ENCODE measurements at regions not wholly inside any gene's neighbourhood (a gene's known extent, or its start where the extent isn't known, plus 50 kb on each side); places are given as distances from the start of the nearest gene placed in this dataset.

GRCh38 chr5:26390608-26391007 lies 647.8 kb downstream of the CDH9 start:
- TF ChIP-seq ETV5 (CRISPR knock-in tag; IDR thresholded peaks at IDR 0.05; ENCODE audit: borderline replicate concordance) (no peak), NR2C2 (CRISPR knock-in tag; IDR thresholded peaks at IDR 0.05; ENCODE audit: borderline replicate concordance) (no peak), CHD4 (IDR thresholded peaks at IDR 0.05; ENCODE audit: borderline replicate concordance, low read length) (no peak), ZNF646 (CRISPR knock-in tag; IDR thresholded peaks at IDR 0.05) (no peak), ZNF780A (CRISPR knock-in tag; IDR thresholded peaks at IDR 0.05) (no peak), ZBTB46 (CRISPR knock-in tag; IDR thresholded peaks at IDR 0.05; ENCODE audit: borderline replicate concordance) (no peak), RFXAP (CRISPR knock-in tag; IDR thresholded peaks at IDR 0.05; ENCODE audit: borderline replicate concordance) (no peak), NFYB (CRISPR knock-in tag; IDR thresholded peaks at IDR 0.05) (no peak), DBP (CRISPR knock-in tag; IDR thresholded peaks at IDR 0.05; ENCODE audit: not compliant biosample characterization) (no peak), ARHGAP35 (CRISPR knock-in tag; IDR thresholded peaks at IDR 0.05; ENCODE audit: borderline replicate concordance) (no peak), BRCA1 (CRISPR knock-in tag; IDR thresholded peaks at IDR 0.05) (no peak), ZC3H4 (CRISPR knock-in tag; IDR thresholded peaks at IDR 0.05; ENCODE audit: borderline replicate concordance) (no peak), ZNF317 (CRISPR knock-in tag; IDR thresholded peaks at IDR 0.05) (no peak), ZBTB33 (CRISPR knock-in tag; IDR thresholded peaks at IDR 0.05) (no peak)
